GM18873 (cell line): ENCODE measurements at regions not wholly inside any gene's neighbourhood (a gene's known extent, or its start where the extent isn't known, plus 50 kb on each side); places are given as distances from the start of the nearest gene placed in this dataset.
"Not testable (repeated sequence)": the region's sequence is repeated elsewhere in the genome, so short reads cannot be mapped to it uniquely, and the experiment has no call there.

Experiments used
- ATAC-seq: cut with Tn5 transposase; IDR thresholded peaks from one replicate; pipeline ENCODE4 v1.9.1; 2021; ENCODE audit warnings: mild to moderate bottlenecking, moderate library complexity, moderate number of reproducible peaks; ENCODE audit not compliant: unreplicated experiment, low FRiP score

DNA sequence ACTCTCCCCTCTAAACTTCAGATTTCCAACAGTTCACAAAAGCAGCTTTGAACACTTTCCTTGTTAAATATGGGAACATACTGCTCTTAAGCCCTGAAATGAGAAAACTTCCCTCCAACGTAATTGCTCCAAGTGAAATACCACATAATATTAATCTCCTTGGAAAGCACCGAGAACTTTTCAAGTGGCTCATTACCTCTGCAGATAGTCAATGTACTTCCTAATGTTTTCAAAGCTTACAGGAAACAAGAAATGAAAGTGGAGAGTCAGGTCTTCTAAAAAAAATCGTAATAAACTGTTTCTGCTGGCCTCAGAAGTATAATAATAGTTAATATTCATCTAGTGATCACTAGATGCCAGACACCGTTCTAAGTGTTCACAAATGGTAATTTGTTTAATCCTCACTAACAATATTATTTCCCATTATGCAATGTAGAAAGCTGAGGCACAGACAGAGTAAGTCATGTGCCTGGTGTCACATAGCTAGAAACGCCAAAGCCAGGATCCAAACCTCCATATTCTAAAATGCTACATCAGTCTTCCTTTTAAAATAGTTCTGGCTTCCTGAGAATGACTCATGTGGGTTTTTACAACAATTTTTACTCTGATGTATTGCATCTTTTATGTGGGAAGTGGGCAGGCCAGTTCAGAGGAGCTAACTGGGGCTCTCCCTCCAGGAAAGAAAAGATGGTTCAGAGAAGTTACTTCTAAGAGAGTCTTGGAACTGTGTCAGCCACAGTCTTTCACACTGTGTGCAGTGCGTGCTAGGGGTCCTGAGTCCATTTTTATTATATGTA lies 177.2 kb downstream of the PLPPR4 start:
- no peak for ATAC-seq

DNA sequence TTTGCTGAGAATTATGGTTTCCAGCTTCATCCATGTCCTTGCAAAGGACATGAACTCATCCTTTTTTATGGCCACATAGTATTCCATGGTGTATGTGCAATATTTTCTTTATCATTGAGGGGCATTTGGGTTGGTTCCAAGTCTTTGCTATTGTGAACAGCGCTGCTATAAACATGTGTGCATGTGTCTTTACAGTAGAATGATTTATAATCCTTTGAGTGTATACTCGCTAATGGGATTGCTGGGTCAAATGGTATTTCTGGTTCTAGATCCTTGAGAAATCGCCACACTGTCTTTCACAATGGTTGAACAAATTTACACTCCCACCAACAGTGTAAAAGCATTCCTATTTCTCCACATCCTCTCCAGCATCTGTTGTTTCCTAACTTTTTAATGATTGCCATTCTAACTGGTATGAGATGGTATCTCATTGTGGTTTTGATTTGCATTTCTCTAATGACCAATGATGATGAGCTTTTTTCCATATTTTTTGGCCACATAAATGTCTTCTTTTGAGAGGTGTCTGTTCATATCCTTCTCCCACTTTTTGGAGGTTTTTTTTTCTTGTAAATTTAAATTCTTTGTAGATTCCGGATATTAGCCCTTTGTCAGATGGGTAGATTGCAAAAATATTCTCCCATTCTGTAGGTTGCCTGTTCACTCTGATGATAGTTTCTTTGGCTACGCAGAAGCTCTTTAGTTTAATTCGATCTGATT lies 180.1 kb downstream of the PLPPR4 start:
- ATAC-seq = not testable (repeated sequence)

DNA sequence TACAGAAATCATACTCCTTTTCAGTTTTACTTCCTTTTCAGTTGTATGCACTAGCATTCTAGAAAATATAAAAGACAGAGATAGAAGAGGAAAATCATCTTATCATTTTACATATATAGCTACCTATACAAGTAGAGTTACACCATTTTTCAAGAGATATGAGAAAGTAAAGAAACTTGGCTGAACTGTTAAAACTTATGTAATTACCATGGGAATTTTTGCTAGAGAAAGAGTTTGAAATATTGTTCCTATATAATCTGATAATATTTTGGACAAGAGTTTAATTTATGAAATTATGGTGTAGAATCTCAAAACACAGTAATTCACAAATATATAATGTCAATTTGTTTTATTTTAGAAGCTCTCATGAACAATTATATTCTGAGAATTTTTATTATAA lies 180.8 kb downstream of the PLPPR4 start:
- ATAC-seq = no peak

DNA sequence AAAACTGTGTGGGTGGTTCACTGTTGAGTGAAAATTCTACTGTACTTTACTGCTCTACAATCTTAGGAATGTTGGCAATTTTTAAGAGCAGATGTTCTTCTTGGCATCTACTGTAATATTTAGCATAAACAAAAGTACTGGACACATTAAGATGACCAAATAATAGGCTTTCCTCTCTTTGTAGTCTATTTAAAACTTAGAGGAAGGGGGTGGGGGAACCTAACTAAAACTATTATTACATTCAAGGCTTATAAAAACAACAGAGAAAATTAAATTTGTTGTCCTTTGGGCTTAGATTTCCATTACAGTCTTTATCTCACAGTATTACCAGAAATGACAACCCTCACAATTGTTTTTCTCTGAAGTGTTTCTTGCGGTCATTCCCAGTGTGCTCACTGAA lies 181.2 kb downstream of the PLPPR4 start:
- ATAC-seq = no peak

DNA sequence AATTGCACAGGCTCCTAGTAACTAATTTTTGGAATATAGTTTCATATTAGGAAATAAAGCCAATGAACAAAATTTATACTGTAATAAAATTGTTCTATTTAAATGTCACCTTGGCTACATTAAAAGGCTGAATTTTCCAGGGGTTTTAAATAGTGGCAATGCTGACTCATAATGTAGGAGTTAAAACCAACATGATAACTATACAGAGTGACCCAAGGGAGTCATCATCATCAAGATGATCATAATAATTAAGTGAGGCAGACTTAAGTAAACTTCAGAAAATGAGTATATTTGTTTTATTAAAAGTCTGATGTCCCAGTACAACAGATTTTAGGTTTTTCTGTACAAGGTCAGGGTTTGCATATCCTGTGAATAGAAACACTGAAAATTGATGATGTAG lies 183.4 kb downstream of the PLPPR4 start:
- ATAC-seq = no peak

DNA sequence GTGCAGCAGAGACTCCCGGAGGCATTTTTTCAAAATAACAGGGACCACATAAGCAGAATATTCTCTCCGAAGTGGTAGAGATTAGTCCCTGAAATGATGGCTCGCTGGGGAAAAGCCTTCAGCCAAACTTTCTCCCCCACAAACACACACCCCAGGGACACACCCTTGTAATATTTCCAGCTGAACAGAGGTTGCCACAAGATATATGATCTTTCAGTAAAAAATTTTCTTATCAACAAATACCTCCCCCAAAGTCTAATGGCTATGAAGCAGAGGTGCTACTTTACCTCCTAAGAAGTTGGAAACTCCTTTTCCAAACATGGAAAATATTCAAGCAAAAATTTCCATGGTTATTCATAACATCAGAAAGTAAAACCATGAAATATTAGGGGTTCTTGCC lies 190.2 kb upstream of the PALMD start:
- no peak for ATAC-seq

DNA sequence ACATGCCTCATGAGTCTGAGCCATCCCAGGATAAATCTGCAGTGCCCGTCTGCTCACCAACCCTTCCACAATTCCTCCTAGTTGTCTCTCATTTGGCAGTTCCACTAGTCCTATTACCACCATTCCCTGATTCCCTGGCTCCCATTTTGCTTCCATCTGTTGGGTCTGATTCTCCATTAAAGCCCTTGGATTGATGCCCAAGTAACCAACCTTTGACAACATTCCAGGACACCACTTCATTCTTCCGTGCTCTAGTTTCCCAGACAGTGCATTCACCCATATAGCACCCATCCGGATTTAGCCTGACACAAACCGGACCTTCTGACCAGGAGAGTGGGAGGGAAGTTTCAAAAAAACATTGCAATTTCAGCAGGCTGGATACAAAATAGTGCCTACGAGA lies 189.4 kb upstream of the PALMD start:
- ATAC-seq = no peak

DNA sequence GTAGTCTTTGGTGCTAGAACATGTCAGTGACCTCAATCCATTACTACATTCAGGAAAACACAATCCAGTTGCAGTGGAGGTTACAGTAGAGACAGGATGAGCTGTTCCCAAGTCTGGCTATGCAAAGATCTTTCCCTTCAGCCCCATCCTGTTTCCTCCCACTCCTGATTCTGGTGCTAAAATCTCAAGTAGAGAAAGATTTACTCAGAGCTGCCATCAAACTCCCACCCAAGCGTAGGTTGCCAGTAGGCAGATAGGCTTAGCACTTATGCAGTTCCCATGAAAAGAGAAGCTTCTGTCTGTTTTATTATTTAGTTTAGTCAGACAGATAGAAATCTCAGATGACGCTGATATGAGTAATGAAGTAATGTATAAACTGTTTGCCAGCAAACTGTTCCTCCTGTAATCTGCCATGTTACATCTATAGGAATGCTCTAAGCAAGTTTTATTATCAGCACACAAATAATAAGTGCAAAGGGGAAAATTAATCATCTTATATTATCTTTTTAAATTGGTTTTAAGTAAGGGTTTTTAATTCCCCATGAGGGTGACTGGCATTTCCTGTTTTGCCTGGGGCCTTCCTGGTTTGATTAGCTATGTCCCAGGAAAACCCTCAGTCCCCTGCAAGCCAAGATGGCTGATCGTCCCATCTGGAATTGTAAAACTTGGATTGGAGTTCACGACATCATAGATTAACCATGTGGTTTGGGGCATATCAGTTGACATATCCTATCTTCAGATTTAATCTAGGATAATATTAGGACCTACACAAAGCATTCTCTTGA lies 188.3 kb upstream of the PALMD start:
- ATAC-seq = no peak

DNA sequence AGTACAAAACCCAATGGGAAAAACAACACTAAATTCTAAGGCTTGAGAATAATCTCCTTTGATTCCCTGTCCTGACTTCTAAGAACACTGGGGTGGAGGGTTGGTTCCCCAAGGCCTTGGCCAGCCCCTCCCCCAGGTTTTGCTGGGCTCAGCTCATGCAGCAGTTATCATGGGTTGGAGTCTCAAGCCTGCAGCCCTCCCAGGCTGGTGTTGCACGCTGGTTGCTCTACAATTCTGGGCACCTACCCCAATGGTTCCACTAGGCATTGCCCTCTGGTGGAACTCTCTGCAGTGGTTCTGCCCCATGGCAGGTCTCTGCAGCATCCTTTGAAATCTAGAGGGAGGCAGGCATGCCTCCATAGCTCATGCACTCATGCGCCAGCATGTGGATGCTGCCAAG lies 184.4 kb upstream of the PALMD start:
- ATAC-seq = no peak

DNA sequence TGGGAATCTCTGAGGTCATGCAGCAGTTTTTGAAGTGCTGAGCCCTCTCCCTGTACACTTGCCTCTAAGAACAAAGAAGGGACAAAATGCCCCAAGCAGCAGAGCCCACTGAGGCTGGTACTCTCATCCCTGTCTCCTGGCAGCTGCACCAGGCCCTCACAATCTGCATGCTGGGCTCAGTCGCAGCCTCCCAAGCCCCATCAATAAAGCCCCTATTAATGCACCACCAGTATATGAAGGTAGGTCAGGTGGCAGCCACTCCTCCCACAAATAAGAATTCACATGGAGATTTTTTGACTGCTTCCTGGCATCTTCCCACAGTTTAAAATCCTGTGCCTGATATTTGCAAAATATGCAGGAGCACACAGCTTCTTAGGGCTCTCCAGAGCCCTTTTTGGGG lies 181.2 kb upstream of the PALMD start:
- ATAC-seq = no peak

DNA sequence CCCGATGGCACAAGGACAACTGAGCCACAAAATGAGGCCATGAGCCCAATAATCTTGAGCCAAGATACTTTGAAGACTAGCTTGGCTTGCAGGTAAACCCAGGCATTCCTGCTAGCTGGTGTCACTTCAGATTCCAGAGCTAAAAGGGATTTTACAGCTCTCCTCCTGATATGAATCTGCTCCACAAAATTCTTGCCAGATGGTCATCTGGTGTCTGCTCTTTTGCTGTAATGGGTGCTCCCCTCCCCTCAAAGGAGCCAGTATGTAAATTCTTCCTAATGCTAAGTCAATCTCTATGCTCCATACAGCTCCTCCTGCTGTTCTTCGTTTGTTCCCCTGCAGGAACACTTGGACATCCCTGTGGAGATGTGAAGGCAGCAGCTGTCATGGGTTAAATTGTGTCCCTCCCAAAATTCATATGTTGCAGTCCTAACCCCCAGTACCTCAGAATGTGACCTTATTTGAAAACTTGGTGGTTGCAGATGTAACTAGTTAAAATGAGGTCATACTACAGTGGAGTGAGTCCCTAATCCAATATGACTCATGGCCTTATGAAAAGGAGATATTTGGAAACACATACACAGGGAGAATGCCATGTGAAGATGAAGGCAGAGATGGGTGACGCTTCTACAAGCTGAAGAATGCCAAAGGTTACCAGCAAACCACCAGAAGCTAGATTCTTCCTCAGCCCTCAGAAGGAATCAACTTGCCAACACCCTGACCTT lies 180.6 kb upstream of the PALMD start:
- no peak for ATAC-seq

DNA sequence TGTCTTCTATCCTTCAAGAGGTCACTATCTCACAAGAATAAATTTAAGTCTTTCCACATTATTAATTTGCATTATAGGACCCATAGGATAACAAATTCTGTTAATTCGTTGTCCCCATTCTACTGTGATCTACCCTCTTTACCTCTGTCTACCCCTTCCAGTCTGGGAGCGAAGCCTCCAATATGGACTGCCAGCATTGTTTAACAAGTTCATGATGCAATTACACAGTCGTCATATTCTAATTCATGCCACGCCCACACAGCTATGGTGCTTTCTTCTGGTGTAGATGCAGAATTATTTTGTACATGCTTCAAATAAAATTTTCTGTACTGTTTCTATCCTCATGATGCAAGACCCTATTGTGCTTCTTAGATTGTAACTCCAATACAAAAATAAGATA lies 178.3 kb upstream of the PALMD start:
- ATAC-seq = no peak

DNA sequence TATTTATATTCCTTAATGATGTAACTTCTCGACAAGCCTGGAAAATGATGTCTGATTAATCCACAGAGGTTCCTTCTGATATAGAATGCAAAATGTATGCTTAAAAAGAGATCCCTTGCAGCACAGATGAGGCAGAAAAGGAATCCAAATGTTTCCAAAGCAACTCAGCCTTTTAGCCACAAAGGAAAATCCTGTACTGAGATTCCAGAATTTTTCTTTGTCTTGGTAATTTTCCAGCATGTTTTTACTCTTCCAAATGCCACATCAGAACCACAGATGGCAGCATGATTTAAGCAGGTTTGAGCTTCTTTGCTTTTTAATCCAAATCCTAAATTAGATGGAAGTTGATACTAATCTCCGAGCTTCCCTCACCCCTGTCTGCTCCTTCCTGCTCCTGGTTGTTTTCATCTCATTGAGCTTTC lies 176.4 kb upstream of the PALMD start:
- ATAC-seq = no peak

DNA sequence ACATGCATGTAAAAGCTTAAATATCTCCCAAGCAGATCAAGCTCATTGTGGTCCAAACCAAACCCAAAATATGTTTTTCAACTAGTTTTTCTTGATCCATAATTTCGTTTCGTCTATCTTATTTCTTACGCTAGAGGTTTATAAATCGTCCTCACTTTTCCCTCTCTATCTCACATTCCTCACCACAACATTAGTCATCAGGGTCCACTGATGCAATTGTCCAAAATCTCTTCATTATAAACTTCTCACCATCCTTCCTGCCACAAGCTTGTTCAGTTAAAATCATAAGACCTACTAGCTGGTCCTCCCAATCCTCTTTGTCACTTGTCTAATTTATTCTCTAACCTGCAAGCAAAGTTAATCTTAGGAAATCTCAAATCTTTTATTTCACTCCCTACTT lies 173.0 kb upstream of the PALMD start:
- no peak for ATAC-seq

DNA sequence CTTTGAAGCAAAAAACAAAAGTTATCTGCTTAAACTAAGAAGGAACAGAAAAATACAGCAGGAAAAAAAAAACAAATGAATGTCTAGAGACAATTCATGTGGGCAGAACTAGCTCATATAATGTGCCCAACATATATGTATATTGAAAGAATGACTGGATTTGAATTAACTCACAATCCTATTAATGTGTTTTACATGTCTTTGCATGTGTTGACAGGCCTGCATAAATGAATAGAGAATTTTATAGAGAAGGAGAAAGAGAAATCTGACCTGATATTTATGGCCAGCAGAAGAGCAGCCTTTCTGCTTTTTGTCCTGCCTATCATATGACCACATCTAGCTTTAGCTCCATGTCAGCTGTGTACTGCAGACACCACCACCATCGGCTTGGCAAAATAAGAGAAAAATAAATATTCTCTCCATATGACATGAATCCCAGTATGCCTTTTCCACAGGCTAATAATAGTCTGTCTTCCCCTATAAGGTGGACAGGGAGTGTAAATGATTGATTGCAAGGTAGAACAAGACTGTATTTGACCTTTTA lies 171.5 kb upstream of the PALMD start:
- no peak for ATAC-seq

DNA sequence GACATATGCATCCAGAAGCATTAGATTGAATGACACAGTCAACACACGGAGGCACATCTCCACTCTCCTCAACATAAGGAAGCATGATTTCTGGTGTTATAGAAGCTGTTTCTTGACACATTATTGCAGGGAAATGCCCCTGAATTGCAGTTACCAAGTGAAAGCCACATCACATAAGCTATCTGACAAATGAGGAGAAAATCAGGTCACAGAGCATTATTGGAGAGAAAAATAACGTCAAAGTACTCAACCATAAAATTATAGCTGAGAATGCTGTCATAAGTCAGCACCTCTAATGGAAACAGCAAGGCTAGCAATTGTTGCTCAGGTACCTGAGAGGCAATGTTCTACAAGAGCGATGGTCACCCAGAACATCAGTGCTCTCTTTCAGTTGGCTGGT lies 169.9 kb upstream of the PALMD start:
- no peak for ATAC-seq

DNA sequence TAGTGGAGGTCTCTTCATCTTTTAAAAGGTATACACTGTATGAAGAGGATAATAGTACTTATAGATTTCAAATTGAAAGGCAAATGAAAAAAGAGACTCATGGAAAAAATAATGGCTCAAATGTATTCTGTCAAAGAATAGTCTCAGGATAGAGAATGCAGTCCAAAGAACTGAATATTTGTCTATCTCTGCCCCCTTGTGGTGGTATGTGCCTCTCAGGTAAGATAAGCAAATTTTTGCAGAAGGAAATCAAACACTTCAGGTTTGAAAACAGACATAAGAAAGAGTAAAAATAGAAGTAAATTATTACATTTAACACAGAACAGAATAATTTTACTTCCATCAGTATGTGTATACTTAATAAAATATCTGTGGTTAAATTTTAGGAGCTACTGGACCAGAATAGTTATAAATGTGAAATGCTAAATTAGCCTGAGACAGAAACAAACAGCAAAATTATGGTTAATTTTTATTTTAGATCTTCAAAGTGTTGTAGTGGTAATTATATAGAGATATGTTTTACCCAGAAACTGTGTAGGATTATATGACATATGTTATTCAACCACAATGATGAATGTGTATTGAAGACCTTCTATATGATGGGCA lies 164.4 kb upstream of the PALMD start:
- no peak for ATAC-seq

DNA sequence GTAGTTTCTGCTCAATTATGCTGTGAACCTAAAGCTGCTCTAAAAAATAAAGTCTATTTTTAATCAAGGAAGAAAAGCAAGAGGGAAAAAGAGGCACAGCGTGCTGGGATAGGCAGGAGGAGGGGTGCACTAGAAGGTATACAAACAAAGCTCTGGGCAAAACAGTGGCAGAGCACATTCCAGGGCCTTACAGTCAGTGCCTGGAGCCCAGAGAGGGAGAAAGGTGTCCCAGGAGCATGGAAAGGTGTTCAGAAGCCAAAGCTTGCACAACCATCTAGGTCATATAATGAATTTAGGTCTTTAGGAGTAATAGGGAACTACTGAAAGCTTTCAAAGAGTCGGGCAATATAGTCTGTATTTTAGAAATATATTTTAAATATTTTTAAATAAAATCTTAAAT lies 163.6 kb upstream of the PALMD start:
- no peak for ATAC-seq

DNA sequence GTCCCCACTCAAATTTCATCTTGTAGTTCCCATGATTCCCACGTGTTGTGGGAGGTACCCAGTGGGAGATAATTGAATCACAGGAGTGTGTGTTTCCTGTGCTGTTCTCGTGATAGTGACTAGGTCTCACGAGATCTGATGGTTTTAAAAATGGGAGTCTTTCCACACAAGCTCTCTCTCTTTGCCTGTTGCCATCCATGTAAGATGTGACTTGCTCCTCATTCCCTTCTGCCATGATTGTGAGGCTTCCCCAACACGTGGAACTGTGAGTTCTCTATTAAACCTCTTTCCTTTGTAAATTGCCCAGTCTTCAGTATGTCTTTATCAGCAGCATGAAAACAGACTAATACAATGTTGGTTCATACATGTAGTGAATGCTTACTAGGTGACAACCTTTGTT lies 163.2 kb upstream of the PALMD start:
- ATAC-seq = no peak

DNA sequence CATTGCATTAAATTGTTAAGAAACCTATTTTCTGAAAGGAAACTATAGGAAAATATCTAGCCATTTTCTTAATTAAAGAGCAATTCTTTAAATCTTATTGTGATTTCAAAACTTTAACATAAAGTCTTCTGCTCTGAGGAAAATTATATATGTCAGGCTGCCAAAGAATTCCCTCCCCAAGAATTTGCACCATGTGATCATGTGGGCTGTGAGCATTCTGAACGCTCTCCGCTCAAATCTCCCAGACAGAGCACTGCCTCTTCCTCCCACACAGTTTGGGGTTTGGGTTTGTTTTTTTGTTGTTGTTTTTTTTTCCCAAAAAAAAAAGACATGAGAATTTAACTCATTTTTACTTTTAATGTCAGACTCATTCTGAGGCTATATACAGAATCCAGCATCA lies 155.9 kb upstream of the PALMD start:
- ATAC-seq = no peak
